ENCODE measurements at regions not wholly inside any gene's neighbourhood (a gene's known extent, or its start where the extent isn't known, plus 50 kb on each side); places are given as distances from the start of the nearest gene placed in this dataset.
"Not testable (repeated sequence)": the region's sequence is repeated elsewhere in the genome, so short reads cannot be mapped to it uniquely, and the experiment has no call there.

DNA sequence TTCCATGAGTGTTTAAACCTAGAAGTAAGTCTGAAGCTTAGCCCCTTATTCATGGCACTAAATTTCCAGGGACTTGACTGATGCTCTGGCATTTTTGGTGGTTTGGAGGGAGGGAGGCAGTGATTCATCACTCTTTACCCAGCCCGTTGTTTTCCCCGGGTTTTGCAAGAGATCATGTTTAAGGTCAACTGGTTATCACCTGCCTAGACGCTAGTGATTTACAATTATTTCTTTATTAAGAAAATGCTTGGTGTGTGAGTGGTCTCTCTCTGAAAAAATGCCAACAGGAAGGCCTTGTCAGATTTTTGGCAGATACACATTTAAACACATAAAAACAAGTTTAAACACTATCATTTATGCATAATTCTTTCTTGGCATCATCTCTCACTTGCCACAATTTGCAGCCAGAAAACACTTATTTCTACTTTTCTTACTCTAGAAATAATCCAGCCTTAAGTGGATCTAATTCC, 737.9 kb upstream of the ZNF608 start:
- intact Hi-C loops (cut with DNase I), result no loop called here
- Histone ChIP-seq H3K27ac (peak overlapping the region; percentile 56), H3K4me1 (peaks cover 22% of the 10 kb centered on the region), H3K27me3 (ENCODE audit: low read depth) (no peaks in the 10 kb centered on the region), H3K36me3 (no peaks in the 10 kb centered on the region), H3K9me3 (no peaks in the 10 kb centered on the region), H3K4me3 (no peak overlapping the region)
- ATAC-seq, result peak in 1 of 2 donors; percentile 53
- TF ChIP-seq, protein P1, sequence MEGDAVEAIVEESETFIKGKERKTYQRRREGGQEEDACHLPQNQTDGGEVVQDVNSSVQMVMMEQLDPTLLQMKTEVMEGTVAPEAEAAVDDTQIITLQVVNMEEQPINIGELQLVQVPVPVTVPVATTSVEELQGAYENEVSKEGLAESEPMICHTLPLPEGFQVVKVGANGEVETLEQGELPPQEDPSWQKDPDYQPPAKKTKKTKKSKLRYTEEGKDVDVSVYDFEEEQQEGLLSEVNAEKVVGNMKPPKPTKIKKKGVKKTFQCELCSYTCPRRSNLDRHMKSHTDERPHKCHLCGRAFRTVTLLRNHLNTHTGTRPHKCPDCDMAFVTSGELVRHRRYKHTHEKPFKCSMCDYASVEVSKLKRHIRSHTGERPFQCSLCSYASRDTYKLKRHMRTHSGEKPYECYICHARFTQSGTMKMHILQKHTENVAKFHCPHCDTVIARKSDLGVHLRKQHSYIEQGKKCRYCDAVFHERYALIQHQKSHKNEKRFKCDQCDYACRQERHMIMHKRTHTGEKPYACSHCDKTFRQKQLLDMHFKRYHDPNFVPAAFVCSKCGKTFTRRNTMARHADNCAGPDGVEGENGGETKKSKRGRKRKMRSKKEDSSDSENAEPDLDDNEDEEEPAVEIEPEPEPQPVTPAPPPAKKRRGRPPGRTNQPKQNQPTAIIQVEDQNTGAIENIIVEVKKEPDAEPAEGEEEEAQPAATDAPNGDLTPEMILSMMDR (IDR thresholded peaks at IDR 0.05), result no peak
- DNase-seq, result no peak

DNA sequence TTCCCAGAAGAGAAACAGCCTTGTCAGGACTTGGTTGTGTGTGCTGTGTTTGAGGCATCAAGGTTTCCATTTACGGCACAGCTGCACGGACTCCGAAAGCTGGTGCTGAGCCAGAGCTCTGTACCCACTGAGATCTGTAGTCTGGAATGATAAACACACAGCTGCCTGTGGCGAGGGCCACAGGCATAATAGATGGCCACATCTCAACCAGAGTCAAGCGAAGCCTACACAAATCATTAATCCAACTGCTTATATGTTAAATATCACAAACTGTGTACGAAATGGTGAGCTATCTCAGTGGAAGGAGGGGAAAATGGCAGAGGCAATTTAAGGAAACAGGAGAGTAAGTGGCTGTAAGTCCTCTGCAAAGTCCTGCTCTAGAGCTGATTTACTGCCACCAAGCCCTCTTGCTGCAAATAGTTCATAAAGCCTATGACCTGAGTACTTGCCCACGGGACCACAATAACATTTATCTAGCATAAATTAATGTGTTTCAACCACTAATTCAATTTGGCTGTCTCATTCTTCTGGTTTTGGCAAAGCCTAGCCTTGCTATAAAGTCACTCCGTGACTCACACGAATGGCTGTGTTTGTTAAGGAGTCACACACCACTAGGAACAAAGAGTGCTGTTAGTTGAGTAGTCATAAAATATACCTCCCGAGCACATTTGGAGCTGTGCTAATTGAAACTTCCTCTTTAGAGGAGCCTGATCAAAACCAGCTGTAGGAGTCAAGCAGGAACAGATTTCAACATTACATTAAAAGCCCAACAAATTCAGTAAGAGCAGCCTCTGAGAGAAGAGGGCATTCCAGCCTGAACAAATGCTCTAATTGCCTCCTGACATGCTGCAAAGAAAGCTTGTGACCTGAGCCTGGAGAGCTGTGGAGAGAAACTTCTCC, 738.6 kb upstream of the ZNF608 start:
- ATAC-seq (peak; percentile 91 to 93), DNase-seq (peak; percentile 38)
- Histone ChIP-seq H3K27ac (peak overlapping the region; percentile 56), H3K9me3 (no peaks in the 10 kb centered on the region), H3K27me3 (ENCODE audit: low read depth) (no peaks in the 10 kb centered on the region), H3K4me1 (peaks cover 22% of the 10 kb centered on the region), H3K4me3 (no peak overlapping the region), H3K36me3 (no peaks in the 10 kb centered on the region)
- intact Hi-C loops (cut with DNase I), result no loop called here
- TF ChIP-seq, protein P1 (IDR thresholded peaks at IDR 0.05), result no peak

DNA sequence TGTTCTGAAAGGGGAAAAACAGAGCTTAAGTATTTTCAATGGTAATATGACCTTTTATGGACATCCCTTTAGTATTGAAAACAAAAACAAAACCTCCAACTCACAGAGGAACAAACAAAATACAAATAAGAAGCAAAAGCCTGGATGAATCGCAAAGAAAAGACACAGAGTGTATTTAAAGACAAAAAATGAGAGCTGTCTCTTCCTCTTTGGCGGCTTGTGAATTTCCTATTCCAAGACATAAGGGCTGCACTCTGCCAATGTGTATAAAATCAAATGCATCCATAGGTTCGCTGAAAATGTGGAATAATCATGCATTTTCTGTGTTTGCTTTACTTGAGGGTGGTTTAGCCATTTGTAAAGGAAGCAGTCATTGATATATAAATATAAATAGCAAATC, 739.3 kb upstream of the ZNF608 start:
- intact Hi-C loops (cut with DNase I), result no loop called here
- Histone ChIP-seq H3K9me3 (no peaks in the 10 kb centered on the region), H3K27me3 (ENCODE audit: low read depth) (no peaks in the 10 kb centered on the region), H3K4me3 (no peak overlapping the region), H3K4me1 (peaks cover 22% of the 10 kb centered on the region), H3K27ac (peak overlapping the region; percentile 56), H3K36me3 (no peaks in the 10 kb centered on the region)
- ATAC-seq (no peak), DNase-seq (no peak)
- TF ChIP-seq, protein P1 (IDR thresholded peaks at IDR 0.05), result no peak

DNA sequence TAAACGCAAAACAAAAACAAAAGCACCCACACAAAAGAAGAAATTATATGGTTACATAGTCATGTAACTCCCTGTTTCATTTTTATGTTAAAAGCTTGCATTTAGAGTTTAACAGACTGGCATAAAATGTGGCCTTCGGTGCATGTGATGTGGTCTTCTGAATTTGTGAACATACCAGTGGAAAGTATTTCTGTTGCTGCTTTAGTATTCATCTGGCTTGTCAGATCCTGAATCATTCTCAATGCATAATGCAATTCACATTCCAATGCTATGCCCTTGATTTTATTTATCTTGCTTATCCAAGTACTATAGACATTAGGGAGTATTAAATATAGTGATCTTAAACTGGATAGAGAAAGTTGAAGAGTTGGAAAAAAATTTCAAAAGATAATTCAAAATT, 740.2 kb upstream of the ZNF608 start:
- Histone ChIP-seq H3K27ac (no peak overlapping the region), H3K9me3 (no peaks in the 10 kb centered on the region), H3K4me1 (peaks cover 22% of the 10 kb centered on the region), H3K4me3 (no peak overlapping the region), H3K27me3 (ENCODE audit: low read depth) (no peaks in the 10 kb centered on the region), H3K36me3 (no peaks in the 10 kb centered on the region)
- TF ChIP-seq, protein P1 (IDR thresholded peaks at IDR 0.05), result no peak
- DNase-seq, result no peak
- no peak for ATAC-seq
- intact Hi-C loops (cut with DNase I), result no loop called here

DNA sequence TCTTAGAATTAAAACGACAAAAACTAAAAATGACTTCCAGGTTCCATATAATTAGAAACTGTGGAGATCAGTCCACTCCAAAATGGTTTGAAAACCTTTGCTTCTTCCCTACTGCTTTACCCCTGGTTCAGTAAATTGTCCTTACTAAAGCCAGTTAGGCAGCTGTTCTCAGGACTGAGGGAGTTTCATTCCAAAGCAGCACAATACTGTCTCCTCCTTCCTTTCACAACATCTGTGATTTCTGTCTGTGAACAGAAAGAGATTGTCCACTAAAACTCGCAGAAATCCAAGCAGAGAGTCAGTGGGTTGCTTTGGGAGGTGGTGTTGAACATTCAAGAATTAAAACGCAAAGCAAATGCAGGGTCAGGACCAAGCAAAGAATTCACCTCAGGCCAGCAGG, 740.8 kb upstream of the ZNF608 start:
- no peak for ATAC-seq
- intact Hi-C loops (cut with DNase I), result no loop called here
- TF ChIP-seq, protein P1 (IDR thresholded peaks at IDR 0.05), result no peak
- Histone ChIP-seq H3K36me3 (no peaks in the 10 kb centered on the region), H3K4me1 (peaks cover 22% of the 10 kb centered on the region), H3K27ac (no peak overlapping the region), H3K4me3 (no peak overlapping the region), H3K27me3 (ENCODE audit: low read depth) (no peaks in the 10 kb centered on the region), H3K9me3 (no peaks in the 10 kb centered on the region)
- DNase-seq, result no peak

DNA sequence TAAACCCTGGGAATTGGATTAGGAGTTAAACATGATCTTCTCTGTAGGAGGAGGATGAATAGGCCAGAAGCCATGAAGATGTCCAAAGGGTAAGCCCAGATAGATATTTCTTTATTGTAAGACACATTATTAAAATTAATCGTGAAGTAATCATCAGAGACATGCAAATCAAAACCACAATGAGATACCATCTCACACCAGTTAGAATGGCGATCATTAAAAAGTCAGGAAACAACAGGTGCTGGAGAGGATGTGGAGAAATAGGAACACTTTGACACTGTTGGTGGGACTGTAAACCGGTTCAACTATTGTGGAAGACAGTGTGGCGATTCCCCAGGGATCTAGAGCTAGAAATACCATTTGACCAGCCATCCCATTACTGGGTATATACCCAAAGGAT, 741.2 kb upstream of the ZNF608 start:
- intact Hi-C loops (cut with DNase I); H3K4me3 ChIP-seq; H3K27ac ChIP-seq; H3K9me3 ChIP-seq; ATAC-seq; H3K36me3 ChIP-seq; H3K27me3 ChIP-seq (ENCODE audit: low read depth); DNase-seq: not testable (repeated sequence)
- peaks cover 22% of the 10 kb centered on the region for H3K4me1 ChIP-seq
